ENCODE measurements at regions not wholly inside any gene's neighbourhood (a gene's known extent, or its start where the extent isn't known, plus 50 kb on each side); places are given as distances from the start of the nearest gene placed in this dataset.

DNA sequence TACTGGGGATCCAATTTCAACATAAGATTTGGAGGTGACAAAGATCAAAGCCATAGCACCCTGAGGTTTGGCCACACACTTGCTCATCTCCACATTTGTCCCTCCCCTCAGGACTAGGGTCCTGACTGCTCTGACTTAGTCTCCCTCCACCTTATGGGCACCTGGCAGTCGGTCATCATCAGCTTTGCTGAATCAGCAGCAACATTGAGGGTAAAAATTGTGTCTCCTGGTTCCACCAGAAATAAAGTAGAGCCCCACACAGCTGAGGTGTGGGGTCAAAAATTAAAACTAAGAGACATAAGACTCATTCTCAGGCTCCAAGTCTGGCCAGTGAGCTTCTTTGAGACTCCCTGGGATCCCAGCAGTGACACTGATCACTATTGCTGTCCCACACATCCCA lies 56.2 kb downstream of the GGTLC2 start:
- TF ChIP-seq, protein P1, sequence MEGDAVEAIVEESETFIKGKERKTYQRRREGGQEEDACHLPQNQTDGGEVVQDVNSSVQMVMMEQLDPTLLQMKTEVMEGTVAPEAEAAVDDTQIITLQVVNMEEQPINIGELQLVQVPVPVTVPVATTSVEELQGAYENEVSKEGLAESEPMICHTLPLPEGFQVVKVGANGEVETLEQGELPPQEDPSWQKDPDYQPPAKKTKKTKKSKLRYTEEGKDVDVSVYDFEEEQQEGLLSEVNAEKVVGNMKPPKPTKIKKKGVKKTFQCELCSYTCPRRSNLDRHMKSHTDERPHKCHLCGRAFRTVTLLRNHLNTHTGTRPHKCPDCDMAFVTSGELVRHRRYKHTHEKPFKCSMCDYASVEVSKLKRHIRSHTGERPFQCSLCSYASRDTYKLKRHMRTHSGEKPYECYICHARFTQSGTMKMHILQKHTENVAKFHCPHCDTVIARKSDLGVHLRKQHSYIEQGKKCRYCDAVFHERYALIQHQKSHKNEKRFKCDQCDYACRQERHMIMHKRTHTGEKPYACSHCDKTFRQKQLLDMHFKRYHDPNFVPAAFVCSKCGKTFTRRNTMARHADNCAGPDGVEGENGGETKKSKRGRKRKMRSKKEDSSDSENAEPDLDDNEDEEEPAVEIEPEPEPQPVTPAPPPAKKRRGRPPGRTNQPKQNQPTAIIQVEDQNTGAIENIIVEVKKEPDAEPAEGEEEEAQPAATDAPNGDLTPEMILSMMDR (IDR thresholded peaks at IDR 0.05): no peak
- TF ChIP-seq POLR2A (IDR thresholded peaks at IDR 0.05): no peak

Measured in ovary (tissue), 3 donors.